ENCODE measurements at regions not wholly inside any gene's neighbourhood (a gene's known extent, or its start where the extent isn't known, plus 50 kb on each side); places are given as distances from the start of the nearest gene placed in this dataset.
"Not testable (repeated sequence)": the region's sequence is repeated elsewhere in the genome, so short reads cannot be mapped to it uniquely, and the experiment has no call there.

DNA sequence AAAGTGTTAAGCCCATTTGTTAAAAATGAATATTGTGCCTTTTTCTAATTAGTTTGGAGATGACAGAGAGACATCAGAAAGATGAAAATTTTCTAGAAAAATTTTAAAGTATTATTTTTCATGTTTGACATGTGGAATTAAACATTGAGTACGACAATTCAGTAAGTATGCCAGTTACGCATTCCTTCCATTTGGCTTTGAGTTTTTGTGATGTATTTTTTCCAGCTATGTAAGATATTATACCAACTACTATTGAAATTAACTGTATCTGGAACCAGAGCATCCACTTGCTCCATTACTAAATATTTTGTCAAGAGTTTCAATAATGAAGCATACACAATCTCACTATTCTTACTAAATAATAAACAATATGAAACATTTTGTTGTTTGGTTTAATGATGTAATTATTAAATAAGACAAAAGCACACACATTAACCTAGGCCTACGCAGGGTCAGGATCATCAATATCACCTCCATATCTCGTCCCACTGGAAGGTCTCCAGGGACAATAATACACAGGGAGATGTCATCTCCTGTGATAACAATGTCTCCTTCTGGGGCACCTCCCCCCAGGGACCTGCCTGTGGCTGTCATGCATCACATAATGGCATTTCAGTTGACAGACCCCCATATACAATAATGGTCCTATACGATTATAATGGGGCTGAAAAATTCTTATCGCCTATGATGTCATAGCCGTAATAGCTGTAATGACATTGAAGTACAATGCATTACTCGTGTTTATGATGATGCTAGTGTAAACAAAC lies 274.1 kb downstream of the REEP3 start:
- no peak for DNase-seq

- DNase-seq = no peak
Measured at GRCh38 chr10:63798599-63799498, 277.6 kb downstream of the REEP3 start.

DNA sequence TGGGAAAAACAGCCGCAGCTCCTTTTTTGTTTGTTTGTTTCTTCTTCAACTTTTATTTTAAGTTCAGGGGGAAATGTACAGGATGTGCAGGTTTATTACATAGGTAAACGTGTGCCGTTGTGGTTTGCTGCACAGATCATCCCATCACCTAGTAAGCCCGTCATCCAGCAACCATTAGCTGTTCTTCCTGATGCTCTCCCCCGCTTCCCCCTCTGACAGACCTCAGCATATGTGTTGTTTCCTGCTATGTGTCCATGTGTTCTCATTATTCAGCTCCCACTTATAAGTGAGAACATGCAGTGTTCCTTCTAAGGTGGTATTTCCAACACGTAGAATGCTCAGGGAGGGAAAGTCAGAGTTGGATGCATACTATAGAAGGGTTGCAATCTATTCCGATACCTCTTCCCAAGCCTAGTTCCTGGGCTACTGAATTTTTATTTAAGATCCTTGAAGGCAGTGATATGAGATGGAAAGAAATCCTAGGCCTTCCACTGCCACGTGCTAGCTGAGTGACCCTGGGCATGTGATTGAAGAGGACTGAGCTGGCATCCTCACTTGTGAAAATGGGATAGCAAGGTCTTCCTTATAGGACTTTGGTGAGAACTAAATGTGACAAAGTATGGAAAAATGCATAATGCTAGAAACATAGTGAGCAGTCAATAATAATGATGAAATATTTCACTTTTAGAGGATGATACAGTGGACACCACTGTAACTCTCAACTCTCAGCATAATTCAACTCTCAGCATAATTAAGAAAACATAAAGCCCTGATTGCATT lies 278.5 kb downstream of the REEP3 start:
- no peak for DNase-seq

DNA sequence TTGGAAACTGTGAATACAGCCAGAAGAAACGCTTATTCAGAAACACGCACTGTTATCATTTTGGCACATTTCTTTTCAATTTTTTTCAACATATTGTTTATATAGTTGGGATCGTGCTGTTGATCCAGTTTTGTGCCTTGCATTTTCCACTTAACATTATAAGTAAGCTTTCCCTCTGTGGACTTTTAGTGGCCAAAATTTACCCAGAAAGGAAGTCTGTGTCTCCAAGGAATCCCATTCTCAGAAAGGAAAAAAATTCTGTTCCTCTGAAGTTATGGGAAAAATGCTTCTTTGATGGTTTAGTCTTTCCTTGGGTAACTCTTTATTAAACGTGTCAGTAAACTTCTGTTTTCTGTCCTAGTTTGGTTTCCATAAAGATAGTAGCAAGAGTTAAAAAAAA lies 280.0 kb downstream of the REEP3 start:
- no peak for DNase-seq

DNA sequence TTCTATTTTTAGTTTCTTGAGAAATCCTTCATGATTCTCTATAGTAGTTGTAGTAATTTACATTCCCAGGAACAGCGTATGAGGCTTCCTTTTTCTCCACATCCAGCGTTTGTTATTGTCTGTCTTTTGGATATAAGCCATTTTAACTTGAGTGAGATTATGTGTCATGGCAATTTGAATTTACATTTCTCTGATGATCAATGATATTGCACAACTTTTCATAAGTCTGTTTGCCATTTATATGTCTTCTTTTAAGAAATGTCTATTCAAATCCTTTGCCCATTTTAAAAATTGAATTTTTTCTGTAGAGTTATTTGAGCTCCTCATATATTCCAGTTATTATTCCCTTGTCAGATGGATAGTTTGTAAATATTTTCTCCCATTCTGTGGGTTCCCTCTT lies 285.1 kb downstream of the REEP3 start:
- no peak for DNase-seq

GRCh38 chr10:63812501-63812900 lies 291.3 kb downstream of the REEP3 start:
- no peak for DNase-seq

DNA sequence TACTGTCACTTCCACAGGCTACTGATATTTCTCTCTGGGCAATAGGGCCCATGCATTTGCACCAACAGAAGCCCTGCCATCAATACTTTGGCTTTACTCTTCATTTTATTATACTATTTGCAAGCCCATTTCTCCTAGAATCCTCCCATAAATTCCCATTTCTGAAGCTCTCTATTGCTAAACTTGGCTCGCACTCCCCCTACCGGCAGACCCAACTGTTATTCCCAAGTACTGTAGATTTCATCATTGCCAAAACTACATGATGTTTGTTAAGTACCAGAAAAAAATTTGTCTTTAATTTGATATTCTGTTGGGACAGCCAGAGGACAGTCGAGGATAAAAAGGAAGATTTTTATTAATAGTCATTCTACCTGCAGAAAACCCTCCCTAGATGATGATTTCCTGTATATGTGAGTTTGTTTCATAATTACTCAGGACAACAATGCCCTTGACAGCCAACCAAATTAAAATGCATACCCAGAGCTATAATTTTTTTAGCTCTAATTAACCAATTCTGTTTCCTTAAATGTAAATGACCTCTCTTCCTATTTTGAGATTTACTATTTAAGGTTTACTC lies 298.6 kb downstream of the REEP3 start:
- no peak for DNase-seq

DNA sequence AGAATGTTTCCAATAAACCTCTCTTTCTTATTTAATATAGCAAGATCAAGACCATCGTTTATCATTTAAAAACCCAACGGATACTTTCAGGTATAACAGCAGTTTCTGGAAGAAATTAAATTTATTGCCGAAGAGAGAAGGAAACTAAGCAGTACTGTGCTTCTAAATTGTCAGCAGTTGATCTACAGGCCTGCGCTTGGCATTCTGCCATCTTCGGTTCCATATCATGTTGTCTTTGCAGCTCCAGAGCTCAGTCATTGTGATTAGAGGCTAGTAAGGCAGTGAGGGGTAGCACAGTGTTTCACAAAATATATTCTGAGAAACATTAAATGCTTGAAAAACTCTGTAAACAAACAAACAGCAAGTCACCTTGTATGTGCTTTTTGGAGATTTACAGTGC lies 301.3 kb downstream of the REEP3 start:
- DNase-seq = no peak

DNA sequence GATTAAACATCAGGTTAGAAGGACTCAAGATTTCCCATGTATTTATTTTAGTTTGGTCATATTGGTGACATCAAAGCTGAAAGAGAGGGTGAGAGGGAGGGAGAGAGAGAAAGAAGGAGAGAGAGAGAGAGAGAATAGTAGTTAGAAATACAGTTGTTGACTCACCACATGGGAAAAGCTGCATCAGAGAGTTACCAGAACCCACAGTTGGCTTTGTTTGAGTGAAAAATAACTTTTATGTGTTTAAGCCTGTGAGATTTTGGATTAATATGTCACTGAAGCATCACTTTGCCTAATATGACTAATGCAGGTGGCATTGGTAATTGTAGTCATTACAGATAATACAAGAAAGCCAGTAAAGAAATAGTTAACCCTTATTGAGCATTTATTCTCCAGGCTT lies 303.9 kb downstream of the REEP3 start:
- no peak for DNase-seq

DNA sequence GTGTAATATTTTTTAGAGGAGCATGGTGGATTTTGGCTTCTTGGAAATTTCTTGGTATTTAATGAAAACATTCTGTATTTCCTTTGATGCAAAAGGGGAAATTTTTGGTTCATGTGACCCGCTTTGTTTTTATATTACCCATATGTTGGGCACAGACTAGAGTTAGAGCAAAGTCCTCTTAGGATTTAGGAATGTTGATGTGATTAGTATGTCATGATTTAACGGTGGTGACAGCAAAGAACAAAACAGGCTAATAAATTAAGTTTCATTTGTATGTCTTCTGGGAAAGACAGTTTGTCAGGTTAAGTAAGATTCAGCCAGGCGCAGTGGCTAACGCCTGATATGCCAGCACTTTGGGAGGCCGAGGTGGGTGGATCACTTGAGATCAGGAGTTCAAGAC lies 304.6 kb downstream of the REEP3 start:
- no peak for DNase-seq

GRCh38 chr10:63827018-63827417 lies 305.8 kb downstream of the REEP3 start:
- DNase-seq = not testable (repeated sequence)

- no peak for DNase-seq
Measured at GRCh38 chr10:63829020-63829419, 307.8 kb downstream of the REEP3 start.

GRCh38 chr10:63829573-63830149 lies 308.5 kb downstream of the REEP3 start:
- DNase-seq = no peak

- DNase-seq = no peak
Measured at GRCh38 chr10:63832686-63833085, 311.5 kb downstream of the REEP3 start.

DNA sequence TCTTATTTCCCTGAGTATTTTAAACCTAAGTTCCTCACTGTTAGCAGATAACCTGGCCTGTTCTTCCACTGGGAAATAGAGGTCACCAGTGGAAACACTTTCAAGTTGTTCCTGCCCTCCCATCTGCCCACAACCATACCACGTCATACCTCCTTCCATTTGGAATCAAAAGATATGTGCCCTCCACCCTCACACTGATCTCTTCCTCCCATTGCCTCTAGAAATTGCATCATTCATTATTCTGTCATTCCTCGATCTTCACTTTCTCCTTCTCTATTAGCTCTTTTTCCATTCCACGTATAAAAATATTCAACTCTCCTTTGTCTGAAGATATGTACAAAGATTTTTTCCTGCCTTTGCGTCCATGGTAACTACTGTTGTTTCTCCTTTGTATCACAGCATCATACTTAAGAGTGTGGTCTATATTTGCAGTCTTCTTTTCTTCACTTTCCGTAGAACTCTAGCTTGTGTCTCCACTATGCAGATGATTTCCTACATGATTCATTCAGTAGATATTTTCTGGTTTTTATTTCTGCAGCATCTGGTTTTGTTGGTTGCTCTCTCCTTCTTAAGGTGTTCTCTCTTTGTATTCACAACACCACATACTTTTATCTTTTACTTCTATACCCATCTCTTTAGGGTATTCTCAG lies 312.3 kb downstream of the REEP3 start:
- DNase-seq = no peak

GRCh38 chr10:63836666-63837442 lies 315.7 kb downstream of the REEP3 start:
- no peak for DNase-seq

- DNase-seq = no peak
Measured at GRCh38 chr10:63841761-63842160, 320.6 kb downstream of the REEP3 start.

- DNase-seq = no peak
Measured at GRCh38 chr10:63843107-63843506, 321.9 kb downstream of the REEP3 start.

DNA sequence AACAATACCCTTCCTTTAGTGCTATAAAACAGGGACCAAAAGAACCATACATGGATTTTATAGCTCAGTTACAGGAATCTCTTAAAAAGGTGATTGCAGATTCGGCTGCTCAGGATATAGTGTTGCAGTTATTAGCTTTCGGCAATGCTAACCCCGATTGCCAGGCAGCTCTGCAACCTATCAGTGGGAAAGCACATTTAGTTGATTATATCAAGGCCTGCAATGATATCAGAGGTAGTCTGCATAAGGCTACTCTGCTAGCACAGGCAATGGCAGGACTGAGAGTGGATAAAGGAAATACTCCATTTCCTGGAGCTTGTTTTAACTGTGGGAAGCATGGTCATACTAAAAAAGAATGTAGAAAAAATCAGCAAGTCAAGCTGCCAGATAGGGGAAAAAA lies 327.7 kb downstream of the REEP3 start:
- DNase-seq = not testable (repeated sequence)

GRCh38 chr10:63862860-63863259 lies 341.7 kb downstream of the REEP3 start:
- DNase-seq = no peak

- DNase-seq = no peak
Measured at GRCh38 chr10:63865210-63865609, 344.0 kb downstream of the REEP3 start.

Measured in CD4-positive, alpha-beta T cell treated with Interleukin-21 for 1 hour (primary cell).